ENCODE measurements at regions not wholly inside any gene's neighbourhood (a gene's known extent, or its start where the extent isn't known, plus 50 kb on each side); places are given as distances from the start of the nearest gene placed in this dataset.

DNA sequence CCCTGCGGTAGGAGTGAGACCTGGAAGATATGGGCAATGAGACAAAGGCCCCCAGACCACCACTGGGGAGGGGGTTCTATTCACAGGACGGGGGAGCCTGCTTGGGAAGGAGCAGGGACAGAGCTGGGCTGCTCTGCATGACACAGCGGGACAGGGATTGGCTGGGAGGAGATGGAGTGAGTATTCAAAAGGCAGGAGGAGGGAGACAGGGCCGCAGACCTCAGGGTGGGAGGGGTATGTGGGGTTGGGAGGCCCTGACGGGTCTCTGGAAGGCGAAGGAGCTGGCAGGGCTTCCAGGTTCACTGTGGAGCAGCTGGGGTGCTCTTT lies 60.8 kb upstream of the RPS6KA2 start:
- no peak for ATAC-seq
- CTCF ChIA-PET: no interaction called here
- 43% methylated on average over 5 of the region's 6 CpGs for WGBS (ENCODE audit: missing lambda C conversion rate)

GRCh38 chr6:166687070-166687878 lies 60.2 kb upstream of the RPS6KA2 start:
- ATAC-seq (no peak), FAIRE-seq (no peak), DNase-seq (ENCODE audit: low read depth in 1 of 2, low spot score in 1 of 2) (no peak)
- no peak overlapping the region for H3K27ac ChIP-seq
- no peak overlapping the region for H3K4me3 ChIP-seq
- WGBS (ENCODE audit: missing lambda C conversion rate): 68% methylated on average over 9 of the region's 21 CpGs
- H3K4me1 ChIP-seq: no peaks in the 10 kb centered on the region
- POLR2A ChIA-PET: no interaction called here
- H3K9me3 ChIP-seq: no peaks in the 10 kb centered on the region
- TF ChIP-seq KDM5A (IDR thresholded peaks at IDR 0.05) (no peak), NR3C1 (IDR thresholded peaks at IDR 0.05) (no peak), MAFK (IDR thresholded peaks at IDR 0.05; ENCODE audit: partially characterized antibody) (no peak), GATA3 (IDR thresholded peaks at IDR 0.05; ENCODE audit: borderline replicate concordance) (no peak), RFX5 (IDR thresholded peaks at IDR 0.05) (no peak), RARB (CRISPR knock-in tag; IDR thresholded peaks at IDR 0.05) (no peak), USF2 (IDR thresholded peaks at IDR 0.05) (no peak), MAZ (IDR thresholded peaks at IDR 0.05; ENCODE audit: borderline replicate concordance, low read depth, low read length) (no peak), CHD2 (IDR thresholded peaks at IDR 0.05; ENCODE audit: low read length, partially characterized antibody) (no peak), ZNF302 (CRISPR knock-in tag; IDR thresholded peaks at IDR 0.05) (no peak), FOSL2 (IDR thresholded peaks at IDR 0.05) (no peak), FOSL2 (CRISPR knock-in tag; IDR thresholded peaks at IDR 0.05) (no peak), SMC3 (IDR thresholded peaks at IDR 0.05) (no peak)
- TF ChIP-seq, protein P1, sequence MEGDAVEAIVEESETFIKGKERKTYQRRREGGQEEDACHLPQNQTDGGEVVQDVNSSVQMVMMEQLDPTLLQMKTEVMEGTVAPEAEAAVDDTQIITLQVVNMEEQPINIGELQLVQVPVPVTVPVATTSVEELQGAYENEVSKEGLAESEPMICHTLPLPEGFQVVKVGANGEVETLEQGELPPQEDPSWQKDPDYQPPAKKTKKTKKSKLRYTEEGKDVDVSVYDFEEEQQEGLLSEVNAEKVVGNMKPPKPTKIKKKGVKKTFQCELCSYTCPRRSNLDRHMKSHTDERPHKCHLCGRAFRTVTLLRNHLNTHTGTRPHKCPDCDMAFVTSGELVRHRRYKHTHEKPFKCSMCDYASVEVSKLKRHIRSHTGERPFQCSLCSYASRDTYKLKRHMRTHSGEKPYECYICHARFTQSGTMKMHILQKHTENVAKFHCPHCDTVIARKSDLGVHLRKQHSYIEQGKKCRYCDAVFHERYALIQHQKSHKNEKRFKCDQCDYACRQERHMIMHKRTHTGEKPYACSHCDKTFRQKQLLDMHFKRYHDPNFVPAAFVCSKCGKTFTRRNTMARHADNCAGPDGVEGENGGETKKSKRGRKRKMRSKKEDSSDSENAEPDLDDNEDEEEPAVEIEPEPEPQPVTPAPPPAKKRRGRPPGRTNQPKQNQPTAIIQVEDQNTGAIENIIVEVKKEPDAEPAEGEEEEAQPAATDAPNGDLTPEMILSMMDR (IDR thresholded peaks at IDR 0.05): no peak
- H3K4me2 ChIP-seq: no peak overlapping the region
- CTCF ChIA-PET: no interaction called here

More for the DNA sequence above, 60.8 kb upstream of the RPS6KA2 start:
- H3K9me3 ChIP-seq: no peaks in the 10 kb centered on the region
- no peak overlapping the region for H3K4me3 ChIP-seq
- POLR2A ChIA-PET: no interaction called here
- no peak for DNase-seq (ENCODE audit: low read depth in 1 of 2, low spot score in 1 of 2)
- no peak overlapping the region for H3K4me2 ChIP-seq
- TF ChIP-seq ESRRA (IDR thresholded peaks at IDR 0.05; ENCODE audit: borderline replicate concordance, low read length): no peak
- TF ChIP-seq POLR2A (IDR thresholded peaks at IDR 0.05; ENCODE audit: low read length): no peak
- TF ChIP-seq TFCP2L1 (CRISPR knock-in tag; IDR thresholded peaks at IDR 0.05): no peak
- TF ChIP-seq MAZ (IDR thresholded peaks at IDR 0.05; ENCODE audit: borderline replicate concordance, low read depth, low read length): no peak
- TF ChIP-seq ZSCAN20 (CRISPR knock-in tag; IDR thresholded peaks at IDR 0.05): no peak
- TF ChIP-seq CHD4 (IDR thresholded peaks at IDR 0.05; ENCODE audit: borderline replicate concordance): no peak
- TF ChIP-seq FOXS1 (CRISPR knock-in tag; IDR thresholded peaks at IDR 0.05): no peak
- no peak for TF ChIP-seq USF2 (IDR thresholded peaks at IDR 0.05)
- no peak for TF ChIP-seq MYC (IDR thresholded peaks at IDR 0.05; ENCODE audit: borderline replicate concordance, low read length)
- no peak for TF ChIP-seq ZC3H11A (IDR thresholded peaks at IDR 0.05)
- no peak overlapping the region for H3K27ac ChIP-seq
- FAIRE-seq: no peak
- H3K4me1 ChIP-seq: no peaks in the 10 kb centered on the region

DNA sequence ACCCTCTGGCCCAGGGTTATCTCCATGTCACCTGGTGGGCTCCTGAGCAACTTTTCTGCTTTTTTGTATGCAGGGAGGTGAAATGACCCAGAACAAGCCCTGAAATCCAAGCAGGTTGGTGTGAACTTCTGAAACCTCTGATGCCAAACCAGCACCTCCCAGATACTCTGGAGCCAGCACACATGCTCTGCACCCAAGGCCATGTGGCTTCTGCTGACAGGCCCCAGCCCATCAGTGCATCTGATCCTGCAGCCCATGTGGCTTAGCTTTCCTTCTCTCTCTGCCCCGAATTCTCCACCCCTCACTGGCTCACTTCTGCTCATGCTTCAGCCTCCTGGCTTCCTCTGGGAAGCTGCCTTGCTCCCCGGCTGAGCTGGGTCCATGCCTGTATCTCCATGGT lies 59.3 kb upstream of the RPS6KA2 start:
- POLR2A ChIA-PET: no interaction called here
- 21% methylated on average over 2 of the region's 2 CpGs for WGBS (ENCODE audit: missing lambda C conversion rate)
- TF ChIP-seq HOXA7 (CRISPR knock-in tag; IDR thresholded peaks at IDR 0.05) (no peak), ZC3H11A (IDR thresholded peaks at IDR 0.05) (no peak), NFE2L2 (conservative IDR thresholded peaks at IDR 0.05; ENCODE audit: low read length) (no peak), JUN (IDR thresholded peaks at IDR 0.05) (no peak), HEYL (CRISPR knock-in tag; IDR thresholded peaks at IDR 0.05) (no peak), NR3C1 (IDR thresholded peaks at IDR 0.05) (no peak), REST (IDR thresholded peaks at IDR 0.05) (no peak), CHD2 (IDR thresholded peaks at IDR 0.05; ENCODE audit: low read length, partially characterized antibody) (no peak), SMC3 (IDR thresholded peaks at IDR 0.05) (no peak)
- TF ChIP-seq, protein P2, sequence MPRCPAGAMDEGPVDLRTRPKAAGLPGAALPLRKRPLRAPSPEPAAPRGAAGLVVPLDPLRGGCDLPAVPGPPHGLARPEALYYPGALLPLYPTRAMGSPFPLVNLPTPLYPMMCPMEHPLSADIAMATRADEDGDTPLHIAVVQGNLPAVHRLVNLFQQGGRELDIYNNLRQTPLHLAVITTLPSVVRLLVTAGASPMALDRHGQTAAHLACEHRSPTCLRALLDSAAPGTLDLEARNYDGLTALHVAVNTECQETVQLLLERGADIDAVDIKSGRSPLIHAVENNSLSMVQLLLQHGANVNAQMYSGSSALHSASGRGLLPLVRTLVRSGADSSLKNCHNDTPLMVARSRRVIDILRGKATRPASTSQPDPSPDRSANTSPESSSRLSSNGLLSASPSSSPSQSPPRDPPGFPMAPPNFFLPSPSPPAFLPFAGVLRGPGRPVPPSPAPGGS (IDR thresholded peaks at IDR 0.05): no peak

More for the DNA sequence above, 59.3 kb upstream of the RPS6KA2 start:
- FAIRE-seq: no peak
- no peaks in the 10 kb centered on the region for H3K9me3 ChIP-seq
- no peak overlapping the region for H3K27ac ChIP-seq
- H3K4me1 ChIP-seq: no peaks in the 10 kb centered on the region
- no peak overlapping the region for H3K4me2 ChIP-seq
- no peak overlapping the region for H3K4me3 ChIP-seq
- DNase-seq (ENCODE audit: low read depth in 1 of 2, low spot score in 1 of 2): no peak
- no peak for ATAC-seq
- CTCF ChIA-PET: interaction anchor here (1.1 kb wide), 1 partner anchor 10 kb away, joined by 5 read pairs; no protein-coding TSS in a partner anchor

All from A549 (cell line).